ENCODE measurements at regions not wholly inside any gene's neighbourhood (a gene's known extent, or its start where the extent isn't known, plus 50 kb on each side); places are given as distances from the start of the nearest gene placed in this dataset.

GRCh38 chr2:142725386-142725785 lies 152.1 kb upstream of the KYNU start:
- Histone ChIP-seq H3K27me3 (replicated peaks in 2 of 5; ENCODE audit: control insufficient read depth in 4 of 5, insufficient read depth in 5 of 5, low read length in 4 of 5) (no peaks in the 10 kb centered on the region), H3K27ac (ENCODE audit: insufficient read depth in 1 of 2, low read depth in 1 of 2, low read length in 2 of 2, poor library complexity in 1 of 2, severe bottlenecking in 2 of 2) (no peak overlapping the region), H3K4me3 (ENCODE audit: control insufficient read depth in 1 of 7, extremely low read depth in 1 of 7, insufficient read depth in 4 of 7, low read depth in 2 of 7, low read length in 6 of 7) (no peak overlapping the region), H3K36me3 (ENCODE audit: control insufficient read depth in 4 of 4, insufficient read depth in 4 of 4, low read length in 3 of 4) (no peaks in the 10 kb centered on the region), H3K9me3 (ENCODE audit: control extremely low read depth in 1 of 5, control insufficient read depth in 4 of 5, insufficient read depth in 2 of 5, low read depth in 1 of 5, low read length in 4 of 5) (no peaks in the 10 kb centered on the region), H3K4me1 (ENCODE audit: control extremely low read depth in 1 of 4, control insufficient read depth in 4 of 4, insufficient read depth in 4 of 4, low read length in 3 of 4) (peaks cover 2 to 4% (median 3%) of the 10 kb centered on the region in 4 experiments)
- ChIA-PET POLR2A (no interaction called here), CTCF (no interaction called here)
- DNase-seq = no peak
- WGBS (ENCODE audit: insufficient coverage) = no CpG with 5 or more reads among the region's 2 CpGs

DNA sequence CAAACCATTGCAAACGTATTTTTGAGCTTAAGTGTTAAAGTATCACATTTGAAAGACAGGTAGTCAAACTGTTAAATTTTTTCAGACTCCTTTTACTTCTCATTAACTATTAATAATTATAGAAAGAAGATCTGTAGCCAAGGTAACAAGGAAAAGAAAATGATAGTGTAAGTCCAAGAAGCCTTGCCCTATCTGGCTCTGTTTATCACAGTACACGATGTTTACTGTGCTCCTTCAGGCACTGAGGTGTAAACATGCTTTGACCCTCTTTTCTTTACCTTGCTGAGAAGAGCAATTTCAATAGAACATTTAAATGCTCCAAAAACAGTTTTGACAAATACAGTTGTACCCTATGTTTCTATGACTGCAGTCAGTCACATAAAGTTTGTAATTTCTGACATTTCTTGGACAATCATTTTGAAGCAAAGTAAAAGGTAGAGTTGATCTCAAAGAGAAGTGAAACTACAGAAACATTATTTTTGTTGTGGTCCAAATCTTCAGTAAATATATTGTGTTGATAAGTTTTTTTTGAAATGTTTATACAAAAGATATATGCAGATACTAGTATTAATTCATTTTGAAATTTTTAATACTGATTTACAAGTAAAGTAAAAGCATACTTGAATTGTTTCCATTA lies 152.6 kb upstream of the KYNU start:
- Histone ChIP-seq H3K27me3 (replicated peaks in 2 of 5; ENCODE audit: control insufficient read depth in 4 of 5, insufficient read depth in 5 of 5, low read length in 4 of 5) (no peaks in the 10 kb centered on the region), H3K27ac (ENCODE audit: insufficient read depth in 1 of 2, low read depth in 1 of 2, low read length in 2 of 2, poor library complexity in 1 of 2, severe bottlenecking in 2 of 2) (no peak overlapping the region), H3K36me3 (ENCODE audit: control insufficient read depth in 4 of 4, insufficient read depth in 4 of 4, low read length in 3 of 4) (no peaks in the 10 kb centered on the region), H3K4me1 (ENCODE audit: control extremely low read depth in 1 of 4, control insufficient read depth in 4 of 4, insufficient read depth in 4 of 4, low read length in 3 of 4) (peaks cover 2 to 4% (median 3%) of the 10 kb centered on the region in 4 experiments), H3K9me3 (ENCODE audit: control extremely low read depth in 1 of 5, control insufficient read depth in 4 of 5, insufficient read depth in 2 of 5, low read depth in 1 of 5, low read length in 4 of 5) (no peaks in the 10 kb centered on the region), H3K4me3 (ENCODE audit: control insufficient read depth in 1 of 7, extremely low read depth in 1 of 7, insufficient read depth in 4 of 7, low read depth in 2 of 7, low read length in 6 of 7) (no peak overlapping the region)
- POLR2A ChIA-PET = no interaction called here
- 92% methylated on average over 1 of the region's 2 CpGs for WGBS (ENCODE audit: insufficient coverage)
- CTCF ChIA-PET = interaction anchor here (1.0 kb wide), 1 partner anchor 14 kb away, joined by 3 read pairs; no protein-coding TSS in a partner anchor
- DNase-seq = no peak

GRCh38 chr2:142724186-142724585 lies 153.3 kb upstream of the KYNU start:
- H3K36me3 ChIP-seq (ENCODE audit: control insufficient read depth in 4 of 4, insufficient read depth in 4 of 4, low read length in 3 of 4) = no peaks in the 10 kb centered on the region
- no peak overlapping the region for H3K27ac ChIP-seq (ENCODE audit: insufficient read depth in 1 of 2, low read depth in 1 of 2, low read length in 2 of 2, poor library complexity in 1 of 2, severe bottlenecking in 2 of 2)
- CTCF ChIA-PET = interaction anchor here (1.0 kb wide), 1 partner anchor 15 kb away, joined by 3 read pairs; no protein-coding TSS in a partner anchor
- H3K9me3 ChIP-seq (ENCODE audit: control extremely low read depth in 1 of 5, control insufficient read depth in 4 of 5, insufficient read depth in 2 of 5, low read depth in 1 of 5, low read length in 4 of 5) = no peaks in the 10 kb centered on the region
- no peaks in the 10 kb centered on the region for H3K27me3 ChIP-seq (replicated peaks in 2 of 5; ENCODE audit: control insufficient read depth in 4 of 5, insufficient read depth in 5 of 5, low read length in 4 of 5)
- no peak overlapping the region for H3K4me3 ChIP-seq (ENCODE audit: control insufficient read depth in 1 of 7, extremely low read depth in 1 of 7, insufficient read depth in 4 of 7, low read depth in 2 of 7, low read length in 6 of 7)
- POLR2A ChIA-PET = no interaction called here
- peaks cover 2 to 4% (median 3%) of the 10 kb centered on the region in 4 experiments for H3K4me1 ChIP-seq (ENCODE audit: control extremely low read depth in 1 of 4, control insufficient read depth in 4 of 4, insufficient read depth in 4 of 4, low read length in 3 of 4)
- peak; percentile 5 to 72 (median 51) for DNase-seq

DNA sequence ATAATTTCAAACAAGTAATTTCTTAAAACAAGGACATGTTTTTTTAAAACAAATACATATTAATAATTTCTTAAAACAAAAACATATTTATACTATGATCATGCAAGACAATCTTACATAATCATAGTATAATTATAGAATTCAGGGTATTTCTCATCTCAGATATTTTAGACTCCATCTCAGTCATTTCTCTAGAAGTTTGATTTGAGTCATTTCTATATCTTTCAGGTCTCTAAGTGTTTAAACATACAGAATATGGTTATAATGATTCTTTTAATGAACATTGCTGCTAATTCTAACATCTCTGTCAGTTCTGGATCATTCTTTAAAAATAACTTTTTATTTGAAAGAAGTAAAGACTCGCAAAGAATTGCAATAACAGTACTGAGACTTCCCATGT lies 154.2 kb upstream of the KYNU start:
- CTCF ChIA-PET = no interaction called here
- Histone ChIP-seq H3K9me3 (ENCODE audit: control extremely low read depth in 1 of 5, control insufficient read depth in 4 of 5, insufficient read depth in 2 of 5, low read depth in 1 of 5, low read length in 4 of 5) (no peaks in the 10 kb centered on the region), H3K27me3 (replicated peaks in 2 of 5; ENCODE audit: control insufficient read depth in 4 of 5, insufficient read depth in 5 of 5, low read length in 4 of 5) (no peaks in the 10 kb centered on the region), H3K27ac (ENCODE audit: insufficient read depth in 1 of 2, low read depth in 1 of 2, low read length in 2 of 2, poor library complexity in 1 of 2, severe bottlenecking in 2 of 2) (no peak overlapping the region), H3K4me1 (ENCODE audit: control extremely low read depth in 1 of 4, control insufficient read depth in 4 of 4, insufficient read depth in 4 of 4, low read length in 3 of 4) (peaks cover 2 to 4% (median 3%) of the 10 kb centered on the region in 4 experiments), H3K36me3 (ENCODE audit: control insufficient read depth in 4 of 4, insufficient read depth in 4 of 4, low read length in 3 of 4) (no peaks in the 10 kb centered on the region), H3K4me3 (ENCODE audit: control insufficient read depth in 1 of 7, extremely low read depth in 1 of 7, insufficient read depth in 4 of 7, low read depth in 2 of 7, low read length in 6 of 7) (no peak overlapping the region)
- WGBS (ENCODE audit: insufficient coverage) = no CpG with 5 or more reads among the region's 1 CpG
- DNase-seq = no peak
- POLR2A ChIA-PET = no interaction called here

DNA sequence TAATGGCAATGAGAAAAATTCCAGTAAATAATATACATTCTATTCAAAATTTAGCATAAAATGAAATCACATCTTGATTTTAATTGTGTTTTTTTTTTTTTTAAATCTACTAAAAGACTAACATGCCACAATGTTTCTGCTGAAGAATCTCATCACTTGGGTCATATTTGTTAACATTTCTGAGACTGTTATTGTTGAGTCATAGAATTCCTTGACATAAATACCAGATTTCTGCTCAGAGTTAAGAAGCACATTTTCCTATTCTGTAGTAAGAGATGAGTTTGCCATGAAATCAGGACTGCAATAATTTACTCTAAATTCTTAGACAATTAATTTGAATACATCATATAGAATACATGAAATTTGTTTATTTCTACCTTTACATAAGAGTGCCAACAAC lies 154.9 kb upstream of the KYNU start:
- H3K27me3 ChIP-seq (replicated peaks in 2 of 5; ENCODE audit: control insufficient read depth in 4 of 5, insufficient read depth in 5 of 5, low read length in 4 of 5) = no peaks in the 10 kb centered on the region
- no peak for DNase-seq
- H3K4me1 ChIP-seq (ENCODE audit: control extremely low read depth in 1 of 4, control insufficient read depth in 4 of 4, insufficient read depth in 4 of 4, low read length in 3 of 4) = peaks cover 2 to 4% (median 3%) of the 10 kb centered on the region in 4 experiments
- no peaks in the 10 kb centered on the region for H3K9me3 ChIP-seq (ENCODE audit: control extremely low read depth in 1 of 5, control insufficient read depth in 4 of 5, insufficient read depth in 2 of 5, low read depth in 1 of 5, low read length in 4 of 5)
- H3K4me3 ChIP-seq (ENCODE audit: control insufficient read depth in 1 of 7, extremely low read depth in 1 of 7, insufficient read depth in 4 of 7, low read depth in 2 of 7, low read length in 6 of 7) = no peak overlapping the region
- no peaks in the 10 kb centered on the region for H3K36me3 ChIP-seq (ENCODE audit: control insufficient read depth in 4 of 4, insufficient read depth in 4 of 4, low read length in 3 of 4)
- H3K27ac ChIP-seq (ENCODE audit: insufficient read depth in 1 of 2, low read depth in 1 of 2, low read length in 2 of 2, poor library complexity in 1 of 2, severe bottlenecking in 2 of 2) = no peak overlapping the region
- ChIA-PET CTCF (no interaction called here), POLR2A (no interaction called here)

GRCh38 chr2:142722086-142722485 lies 155.4 kb upstream of the KYNU start:
- DNase-seq = no peak
- no CpG with 5 or more reads among the region's 1 CpG for WGBS (ENCODE audit: insufficient coverage)
- Histone ChIP-seq H3K9me3 (ENCODE audit: control extremely low read depth in 1 of 5, control insufficient read depth in 4 of 5, insufficient read depth in 2 of 5, low read depth in 1 of 5, low read length in 4 of 5) (no peaks in the 10 kb centered on the region), H3K27me3 (replicated peaks in 2 of 5; ENCODE audit: control insufficient read depth in 4 of 5, insufficient read depth in 5 of 5, low read length in 4 of 5) (no peaks in the 10 kb centered on the region), H3K4me3 (ENCODE audit: control insufficient read depth in 1 of 7, extremely low read depth in 1 of 7, insufficient read depth in 4 of 7, low read depth in 2 of 7, low read length in 6 of 7) (no peak overlapping the region), H3K4me1 (ENCODE audit: control extremely low read depth in 1 of 4, control insufficient read depth in 4 of 4, insufficient read depth in 4 of 4, low read length in 3 of 4) (peaks cover 2 to 4% (median 3%) of the 10 kb centered on the region in 4 experiments), H3K27ac (ENCODE audit: insufficient read depth in 1 of 2, low read depth in 1 of 2, low read length in 2 of 2, poor library complexity in 1 of 2, severe bottlenecking in 2 of 2) (no peak overlapping the region), H3K36me3 (ENCODE audit: control insufficient read depth in 4 of 4, insufficient read depth in 4 of 4, low read length in 3 of 4) (no peaks in the 10 kb centered on the region)
- ChIA-PET POLR2A (no interaction called here), CTCF (no interaction called here)

- no peak overlapping the region for H3K4me3 ChIP-seq (ENCODE audit: control insufficient read depth in 1 of 7, extremely low read depth in 1 of 7, insufficient read depth in 4 of 7, low read depth in 2 of 7, low read length in 6 of 7)
- ChIA-PET POLR2A (no interaction called here), CTCF (no interaction called here)
- no peaks in the 10 kb centered on the region for H3K36me3 ChIP-seq (ENCODE audit: control insufficient read depth in 4 of 4, insufficient read depth in 4 of 4, low read length in 3 of 4)
- no peaks in the 10 kb centered on the region for H3K9me3 ChIP-seq (ENCODE audit: control extremely low read depth in 1 of 5, control insufficient read depth in 4 of 5, insufficient read depth in 2 of 5, low read depth in 1 of 5, low read length in 4 of 5)
- peaks cover 2 to 4% (median 3%) of the 10 kb centered on the region in 4 experiments for H3K4me1 ChIP-seq (ENCODE audit: control extremely low read depth in 1 of 4, control insufficient read depth in 4 of 4, insufficient read depth in 4 of 4, low read length in 3 of 4)
- no CpG with 5 or more reads among the region's 2 CpGs for WGBS (ENCODE audit: insufficient coverage)
- H3K27ac ChIP-seq (ENCODE audit: insufficient read depth in 1 of 2, low read depth in 1 of 2, low read length in 2 of 2, poor library complexity in 1 of 2, severe bottlenecking in 2 of 2) = no peak overlapping the region
- DNase-seq = no peak
- H3K27me3 ChIP-seq (replicated peaks in 2 of 5; ENCODE audit: control insufficient read depth in 4 of 5, insufficient read depth in 5 of 5, low read length in 4 of 5) = no peaks in the 10 kb centered on the region
Measured at GRCh38 chr2:142721015-142721414, 156.4 kb upstream of the KYNU start.
